VCaP (cell line): ENCODE measurements at regions not wholly inside any gene's neighbourhood (a gene's known extent, or its start where the extent isn't known, plus 50 kb on each side); places are given as distances from the start of the nearest gene placed in this dataset.

ENCODE experiments used
- H3K27ac ChIP-seq: fragments of 450-650 bp; 2 replicates; pipeline ENCODE4 v1.5.1; 2017
- CTCF ChIP-seq: fragments of 450-650 bp; conservative IDR thresholded peaks from 2 replicates; pipeline ENCODE4 v1.5.1; 2017; ENCODE audit warnings: mild to moderate bottlenecking, moderate library complexity

- TF ChIP-seq CTCF, result no peak
- H3K27ac ChIP-seq, result peak overlapping the region; percentile 50
Observed at GRCh38 chr7:26993816-26994810, 101.7 kb downstream of the HOXA1 start.

- no peak overlapping the region for H3K27ac ChIP-seq
- TF ChIP-seq CTCF, result no peak
Observed at GRCh38 chr7:26992670-26993069, 103.1 kb downstream of the HOXA1 start.

DNA sequence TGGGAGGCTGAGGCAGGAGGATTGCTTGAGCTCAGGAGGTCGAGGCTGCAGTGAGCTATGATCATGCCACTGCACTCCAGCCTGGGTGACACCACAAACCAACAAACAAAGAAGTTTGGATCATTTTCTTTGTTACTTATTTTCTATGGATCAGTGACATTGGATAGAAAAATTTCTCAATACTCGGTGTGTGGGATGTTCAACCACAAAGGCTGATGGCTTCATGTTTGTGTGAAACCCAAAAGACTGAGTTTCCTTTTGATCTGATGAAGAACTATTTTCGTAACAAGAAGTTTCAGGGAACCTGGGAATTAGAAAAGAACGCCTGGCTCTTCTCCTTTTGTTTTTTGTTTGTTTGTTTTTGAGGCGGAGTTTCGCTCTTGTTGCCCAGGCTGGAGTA, 104.0 kb downstream of the HOXA1 start:
- H3K27ac ChIP-seq, result no peak overlapping the region
- TF ChIP-seq CTCF, result no peak

DNA sequence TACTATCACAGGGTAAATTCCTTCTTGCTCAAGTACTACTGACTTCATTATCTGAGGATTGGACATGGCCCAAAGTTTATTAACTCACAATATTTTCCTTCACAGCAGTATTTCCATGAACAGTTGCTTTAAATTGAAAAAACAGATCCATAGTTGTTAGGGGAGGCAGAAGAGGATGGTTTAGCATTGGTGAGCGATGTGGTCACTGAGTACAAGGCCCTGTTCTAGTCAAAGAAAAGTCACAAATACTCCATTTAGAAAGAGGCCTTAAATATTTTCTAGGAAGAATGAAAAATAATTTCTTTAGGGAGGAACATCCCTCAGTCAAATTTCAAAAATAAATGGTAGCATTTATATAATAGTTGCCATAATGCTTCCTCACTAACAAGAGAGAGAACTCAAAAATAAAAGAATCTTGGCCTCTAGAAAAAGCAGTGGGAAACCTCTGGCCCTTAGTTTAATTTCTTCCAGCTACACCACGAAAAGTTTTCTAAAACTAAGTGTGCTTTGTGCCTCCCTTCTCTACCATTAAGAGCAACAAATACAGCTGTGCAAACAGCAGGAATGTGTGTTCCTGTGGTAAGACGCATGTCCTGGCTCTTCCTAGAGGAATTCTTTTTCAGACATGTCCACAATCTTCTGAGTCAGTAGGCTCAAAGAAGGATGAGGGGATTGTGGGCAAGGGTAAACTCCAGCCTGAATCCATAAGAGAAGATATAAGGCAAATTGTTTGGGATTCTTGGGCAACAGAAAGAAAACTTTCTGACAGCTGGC, 105.7 kb downstream of the HOXA1 start:
- TF ChIP-seq CTCF, result no peak
- H3K27ac ChIP-seq, result peak overlapping the region; percentile 12; the same call in 1 of the 2 replicates

- no peak for TF ChIP-seq CTCF
Observed at GRCh38 chr7:26988836-26989374, 106.9 kb downstream of the HOXA1 start.

DNA sequence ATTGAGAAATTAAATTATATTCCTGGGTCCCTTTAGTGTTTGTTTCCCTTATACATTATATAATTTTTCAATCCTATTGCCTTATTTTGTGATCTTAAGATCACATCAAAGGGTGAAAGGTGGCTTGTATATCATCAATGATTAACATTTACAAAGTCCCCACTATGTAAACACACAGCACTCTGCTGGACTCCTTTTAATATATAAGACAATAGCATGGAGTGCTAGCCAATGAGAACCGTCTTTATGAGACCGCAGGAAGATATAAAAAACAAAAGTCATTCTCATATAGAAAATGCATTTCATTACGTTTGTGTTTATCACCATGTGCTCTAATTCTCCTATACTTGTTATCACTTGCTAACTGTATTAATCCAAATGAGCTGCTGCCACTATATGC, 108.5 kb downstream of the HOXA1 start:
- H3K27ac ChIP-seq, result peak overlapping the region; percentile 38; the same call in 1 of the 2 replicates
- TF ChIP-seq CTCF, result no peak

More at GRCh38 chr7:26988836-26989374, 106.9 kb downstream of the HOXA1 start:
- no peak overlapping the region for H3K27ac ChIP-seq

GRCh38 chr7:26978146-26978545, 113.8 kb upstream of the SKAP2 start:
- H3K27ac ChIP-seq, result no peak overlapping the region
- TF ChIP-seq CTCF, result no peak
